ENCODE measurements at regions not wholly inside any gene's neighbourhood (a gene's known extent, or its start where the extent isn't known, plus 50 kb on each side); places are given as distances from the start of the nearest gene placed in this dataset.

- ChIA-PET CTCF (ENCODE audit: low intra/inter-chr PET ratio, low total read pairs) (no interaction called here), POLR2A (no interaction called here)
- ATAC-seq (no peak), DNase-seq (ENCODE audit: low spot score) (no peak), FAIRE-seq (no peak)
- Histone ChIP-seq H3K4me1 (ENCODE audit: insufficient read depth, low read length) (no peaks in the 10 kb centered on the region), H3K9me3 (ENCODE audit: low read length) (no peaks in the 10 kb centered on the region), H3K4me2 (ENCODE audit: low read depth, low read length) (no peak overlapping the region), H3K27me3 (ENCODE audit: control insufficient read depth in 1 of 2, insufficient read depth in 2 of 2, low read length in 2 of 2) (no peaks in the 10 kb centered on the region), H4K20me1 (ENCODE audit: insufficient read depth, low read length) (no peaks in the 10 kb centered on the region), H3K4me3 (replicated peaks in 1 of 3; ENCODE audit: insufficient read depth in 1 of 3, low read depth in 2 of 3, low read length in 3 of 3) (no peak overlapping the region), H3K79me2 (ENCODE audit: insufficient read depth, low read length) (no peaks in the 10 kb centered on the region), H3K27ac (ENCODE audit: extremely low read length, insufficient read depth, low read length) (no peak overlapping the region), H2AFZ (ENCODE audit: low read length) (no peak overlapping the region), H3K36me3 (replicated peaks in 1 of 2; ENCODE audit: control insufficient read depth in 1 of 2, insufficient read depth in 2 of 2, low read length in 2 of 2) (no peaks in the 10 kb centered on the region), H3K9ac (ENCODE audit: insufficient read depth, low read depth, low read length) (no peak overlapping the region)
- 0% methylated on average over 1 of the region's 1 CpG for WGBS (ENCODE audit: low lambda C conversion rate)
- BruUV-seq (replicated peaks), result no TSS peak
- TF ChIP-seq, protein P1, sequence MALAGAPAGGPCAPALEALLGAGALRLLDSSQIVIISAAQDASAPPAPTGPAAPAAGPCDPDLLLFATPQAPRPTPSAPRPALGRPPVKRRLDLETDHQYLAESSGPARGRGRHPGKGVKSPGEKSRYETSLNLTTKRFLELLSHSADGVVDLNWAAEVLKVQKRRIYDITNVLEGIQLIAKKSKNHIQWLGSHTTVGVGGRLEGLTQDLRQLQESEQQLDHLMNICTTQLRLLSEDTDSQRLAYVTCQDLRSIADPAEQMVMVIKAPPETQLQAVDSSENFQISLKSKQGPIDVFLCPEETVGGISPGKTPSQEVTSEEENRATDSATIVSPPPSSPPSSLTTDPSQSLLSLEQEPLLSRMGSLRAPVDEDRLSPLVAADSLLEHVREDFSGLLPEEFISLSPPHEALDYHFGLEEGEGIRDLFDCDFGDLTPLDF (CRISPR knock-in tag; IDR thresholded peaks at IDR 0.05), result no peak
- TF ChIP-seq ELF4 (CRISPR knock-in tag; IDR thresholded peaks at IDR 0.05; ENCODE audit: borderline replicate concordance) (no peak), SMARCE1 (IDR thresholded peaks at IDR 0.05; ENCODE audit: borderline replicate concordance) (no peak), FOXK1 (CRISPR knock-in tag; IDR thresholded peaks at IDR 0.05; ENCODE audit: borderline replicate concordance, low read depth) (no peak), ZFP36L1 (CRISPR knock-in tag; IDR thresholded peaks at IDR 0.05) (no peak), ZMYM4 (CRISPR knock-in tag; IDR thresholded peaks at IDR 0.05) (no peak), HINFP (CRISPR knock-in tag; IDR thresholded peaks at IDR 0.05; ENCODE audit: low read depth) (no peak), SRSF1 (optimal IDR thresholded peaks at IDR 0.05; ENCODE audit: low read depth, low read length) (no peak), U2AF2 (IDR thresholded peaks at IDR 0.05; ENCODE audit: low read depth, low read length) (no peak), U2AF1 (optimal IDR thresholded peaks at IDR 0.05; ENCODE audit: low read depth, low read length) (no peak), GATA4 (IDR thresholded peaks at IDR 0.05; ENCODE audit: borderline replicate concordance, low read depth) (no peak), ISL2 (CRISPR knock-in tag; IDR thresholded peaks at IDR 0.05) (no peak)
- in situ Hi-C loops (cut with HindIII; ENCODE audit: extremely low pct_ligation_motif_present, low pct_unique_long_range_greater_than_20kb) (no loop called here), intact Hi-C loops (cut with micrococcal nuclease; ENCODE audit: unreplicated experiment) (no loop called here)
Measured at GRCh38 chr4:132596186-132596585, 552.9 kb upstream of the PCDH10 start.

Measured in HepG2 (cell line).